ENCODE measurements at regions not wholly inside any gene's neighbourhood (a gene's known extent, or its start where the extent isn't known, plus 50 kb on each side); places are given as distances from the start of the nearest gene placed in this dataset.

GRCh38 chr10:62866451-62866850 lies 50.3 kb upstream of the EGR2 start:
- CTCF ChIA-PET = no interaction called here
- Histone ChIP-seq H3K4me3 (replicated peaks in 1 of 3; ENCODE audit: insufficient read depth in 1 of 3, low read depth in 1 of 3, low read length in 3 of 3) (no peak overlapping the region), H3K27me3 (ENCODE audit: control insufficient read depth in 2 of 2, insufficient read depth in 2 of 2, low read length in 2 of 2) (no peaks in the 10 kb centered on the region), H4K20me1 (replicated peaks; ENCODE audit: control insufficient read depth, extremely low read depth, insufficient read depth, low read length) (no peaks in the 10 kb centered on the region), H2AFZ (ENCODE audit: low read depth, low read length) (no peak overlapping the region), H3K4me2 (ENCODE audit: insufficient read depth, low read length) (no peak overlapping the region), H3K36me3 (ENCODE audit: control insufficient read depth in 2 of 2, extremely low read depth in 1 of 2, insufficient read depth in 2 of 2, low read length in 2 of 2) (no peaks in the 10 kb centered on the region), H3K9me3 (replicated peaks; ENCODE audit: control insufficient read depth, insufficient read depth, low read length) (no peaks in the 10 kb centered on the region), H3K9ac (replicated peaks; ENCODE audit: extremely low read depth, insufficient read depth, low read length) (no peak overlapping the region), H3K9me1 (replicated peaks; ENCODE audit: control insufficient read depth, extremely low read depth, insufficient read depth, low read length) (no peaks in the 10 kb centered on the region), H3K27ac (ENCODE audit: insufficient read depth, low read depth, low read length) (no peak overlapping the region), H3K4me1 (ENCODE audit: control insufficient read depth, extremely low read depth, insufficient read depth, low read length) (no peaks in the 10 kb centered on the region), H3K79me2 (ENCODE audit: control insufficient read depth, insufficient read depth, low read length) (no peaks in the 10 kb centered on the region)
- no peak for DNase-seq (ENCODE audit: low read depth, low spot score)
- dilution Hi-C loops (cut with MboI; ENCODE audit: extremely low pct_ligation_motif_present, low sequenced_read_pairs) (no loop called here), intact Hi-C loops (cut with micrococcal nuclease) (no loop called here)
- POLR2A ChIA-PET = no interaction called here
- FAIRE-seq = no peak
- TF ChIP-seq MAX (IDR thresholded peaks at IDR 0.05; ENCODE audit: insufficient read depth, insufficient read length) (no peak), EZH2 (IDR thresholded peaks at IDR 0.05; ENCODE audit: borderline replicate concordance, low read depth, low read length, severe bottlenecking) (no peak), POLR2AphosphoS5 (IDR thresholded peaks at IDR 0.05; ENCODE audit: insufficient read depth, low read depth, low read length) (no peak), CTCF (IDR thresholded peaks at IDR 0.05; ENCODE audit: extremely low read depth in 1 of 2, insufficient read depth in 1 of 2, low read depth in 1 of 2, low read length in 2 of 2) (no peak), GATA2 (IDR thresholded peaks at IDR 0.05; ENCODE audit: insufficient read depth, insufficient read length, low read depth, low read length) (no peak), JUN (IDR thresholded peaks at IDR 0.05; ENCODE audit: borderline replicate concordance, insufficient read depth, insufficient read length, low read depth) (no peak), FOS (IDR thresholded peaks at IDR 0.05; ENCODE audit: borderline replicate concordance, insufficient read depth, low read length) (no peak), POLR2A (IDR thresholded peaks at IDR 0.05; ENCODE audit: low read depth, low read length) (no peak), MYC (IDR thresholded peaks at IDR 0.05; ENCODE audit: low read depth, low read length) (no peak)
- no TSS peak for BruUV-seq (replicated peaks)

Data from endothelial cell of umbilical vein (primary cell).